Heart right ventricle (tissue), 16 donors: ENCODE measurements at regions not wholly inside any gene's neighbourhood (a gene's known extent, or its start where the extent isn't known, plus 50 kb on each side); places are given as distances from the start of the nearest gene placed in this dataset.

Experiments
- ATAC-seq, 8 donors: fragments of 200-7000 bp; cut with Tn5 transposase; one replicate each; pipeline ENCODE4 v1.9.1; 2020; ENCODE audit warnings: mild to moderate bottlenecking in 8 of 8, moderate library complexity in 8 of 8, moderate number of reproducible peaks in 1 of 8
- DNase-seq, 2 donors: peaks; one replicate each; pipeline ENCODE4 v3.0.0-alpha.2; 2020
- H3K27ac ChIP-seq, 10 donors: fragments of 200-600 bp; sonication (generic) in 2 of 10; one replicate each; pipeline versions ENCODE4 v1.5.0 to v1.8.0; 2020 to 2022; ENCODE audit warnings: mild to moderate bottlenecking in 3 of 10
- H3K27me3 ChIP-seq, 7 donors: fragments of 200-600 bp; one replicate each; pipeline ENCODE4 v1.8.0; 2021 to 2022; ENCODE audit warnings: mild to moderate bottlenecking in 2 of 7
- H3K36me3 ChIP-seq, 9 donors: fragments of 200-600 bp; sonication (generic) in 1 of 9; one replicate each; pipeline versions ENCODE4 v1.5.0 to v1.8.0; 2020 to 2022; ENCODE audit warnings: mild to moderate bottlenecking in 2 of 9
- H3K4me1 ChIP-seq, 9 donors: fragments of 200-600 bp; sonication (generic) in 1 of 9; one replicate each; pipeline versions ENCODE4 v1.5.0 to v1.8.0; 2020 to 2022; ENCODE audit warnings: mild to moderate bottlenecking in 4 of 9
- H3K4me3 ChIP-seq, 10 donors: fragments of 200-600 bp; sonication (generic) in 2 of 10; one replicate each; pipeline versions ENCODE4 v1.5.0 to v1.8.0; 2020 to 2022; ENCODE audit warnings: mild to moderate bottlenecking in 7 of 10, moderate library complexity in 2 of 10
- H3K9me3 ChIP-seq, 11 donors: fragments of 200-600 bp in 10 of 11; sonication (generic) in 2 of 11; one replicate each; pipeline versions ENCODE4 v1.5.0 to v1.8.0; 2013 to 2022; ENCODE audit warnings: mild to moderate bottlenecking in 2 of 11, control low read depth in 1 of 11, moderate library complexity in 1 of 11
- CTCF ChIP-seq, 9 donors: fragments of 200-600 bp; sonication (generic) in 2 of 9; IDR thresholded peaks; one replicate each; pipeline versions ENCODE4 v1.5.0 to v1.8.0; 2021 to 2022; ENCODE audit warnings: antibody characterized with exemption in 9 of 9, mild to moderate bottlenecking in 5 of 9, moderate library complexity in 1 of 9
- WGBS, 2 donors: extraction: QIAGEN DNeasy Blood & Tissue Kit; methylation state at CpG; one replicate each; pipeline ENCODE4 v1.1.7; 2013; ENCODE audit warnings: inconsistent platforms in 1 of 2; 5-methylcytosine and 5-hydroxymethylcytosine counted together
- intact Hi-C, 10 donors: fragments of 100-400 bp; cut with DNase I; formaldehyde crosslinking; loops; one replicate each; pipeline versions ENCODE4 v1.11.1 to v1.14.2; 2022
- donor health status: Arrhythmogenic right ventricular cardiomyopathy.
- donor health status: ischemic (EF 13 %, LVEDD 7.1; RV severe dilation, severe dysfunction).
- donor health status: healthy with polysubstance abuse.
- donor health status: DM: no; HTN: yes; CAD: no.
- donor health status: DM: no; HTN: no; CAD: no.
- donor health status: ischemic (EF 25% LVEDD 6.9; RV normal size, moderate dysfunction).
- donor health status: ischemic (EF 25% LVEDD 5.7; RV mildly dilated, moderate dysfunction).
- donor health status: healthy.
- donor health status: DM: yes; HTN: yes; CAD: no.
- donor health status: Ischemic cardiomyopathy.
- donor health status: ischemic (EF 35%, LVEDD 5.7; RV mildly dilated, moderate dysfunction).
- donor health status: nonischemic (EF 11% LVEDD 7.7; RV severe dilation, severe dysfunction).
- donor health status: DM: yes; HTN: yes; CAD: no.
- donor health status: PGD.
- donor health status: ischemic (EF 29% LVEDD 5.4; RV normal size, mild dysfunction).
- donor health status: nonischemic (EF 23%, LVEDD 6.1; RV moderate dilation, normal function).

- TF ChIP-seq CTCF (IDR thresholded peaks at IDR 0.05) = no peak
- no peak overlapping the region for H3K4me3 ChIP-seq
- intact Hi-C loops = no loop called here
- no peaks in the 10 kb centered on the region for H3K36me3 ChIP-seq
- ATAC-seq (no peak), DNase-seq (no peak)
- H3K9me3 ChIP-seq = no peaks in the 10 kb centered on the region
- H3K27ac ChIP-seq = no peak overlapping the region
- WGBS, 2 donors = 52 to 60% methylated on average over 1 of the region's 1 CpG
- H3K4me1 ChIP-seq = no peaks in the 10 kb centered on the region
- H3K27me3 ChIP-seq = no peaks in the 10 kb centered on the region
Measured at GRCh38 chr4:59983852-59984251, 1216.3 kb upstream of the ADGRL3 start.

- H3K9me3 ChIP-seq = no peaks in the 10 kb centered on the region
- H3K36me3 ChIP-seq = no peaks in the 10 kb centered on the region
- 86 to 94% methylated on average over 1 of the region's 1 CpG for WGBS, 2 donors
- no peak overlapping the region for H3K4me3 ChIP-seq
- H3K27me3 ChIP-seq = no peaks in the 10 kb centered on the region
- TF ChIP-seq CTCF (IDR thresholded peaks at IDR 0.05) = no peak
- H3K27ac ChIP-seq = no peak overlapping the region
- no peak for ATAC-seq
- intact Hi-C loops = no loop called here
- DNase-seq = no peak
- H3K4me1 ChIP-seq = no peaks in the 10 kb centered on the region
Measured at GRCh38 chr4:59987289-59987688, 1212.8 kb upstream of the ADGRL3 start.

GRCh38 chr4:59994118-59994517, 1206.0 kb upstream of the ADGRL3 start:
- ATAC-seq = peak in 1 of 8 donors; percentile 57
- H3K9me3 ChIP-seq = peaks cover 0 to 40% (median 10%) of the 10 kb centered on the region in 11 donors
- no peaks in the 10 kb centered on the region for H3K27me3 ChIP-seq
- no peak overlapping the region for H3K27ac ChIP-seq
- no peak overlapping the region for H3K4me3 ChIP-seq
- intact Hi-C loops = no loop called here
- 43 to 52% methylated on average over 1 of the region's 1 CpG for WGBS, 2 donors
- DNase-seq = no peak
- peak in 8 of 9 donors; percentile 12 to 46 (median 36) for TF ChIP-seq CTCF (IDR thresholded peaks at IDR 0.05)
- no peaks in the 10 kb centered on the region for H3K36me3 ChIP-seq
- no peaks in the 10 kb centered on the region for H3K4me1 ChIP-seq

GRCh38 chr4:60002603-60003337, 1197.4 kb upstream of the ADGRL3 start:
- 64 to 65% methylated on average over 3 of the region's 3 CpGs for WGBS, 2 donors
- no peak for ATAC-seq
- Histone ChIP-seq H3K4me1 (no peaks in the 10 kb centered on the region), H3K36me3 (no peaks in the 10 kb centered on the region), H3K27me3 (no peaks in the 10 kb centered on the region), H3K9me3 (peaks cover 0 to 34% (median 0%) of the 10 kb centered on the region in 11 donors), H3K27ac (no peak overlapping the region), H3K4me3 (no peak overlapping the region)
- TF ChIP-seq CTCF (IDR thresholded peaks at IDR 0.05) = no peak
- intact Hi-C loops = no loop called here
- DNase-seq = no peak
